ENCODE measurements at regions not wholly inside any gene's neighbourhood (a gene's known extent, or its start where the extent isn't known, plus 50 kb on each side); places are given as distances from the start of the nearest gene placed in this dataset.

GRCh38 chr9:19992556-19992955 is 203.7 kb upstream of the SLC24A2 start:
- TF ChIP-seq CTCF (IDR thresholded peaks at IDR 0.05), result no peak
- TF ChIP-seq EZH2 (IDR thresholded peaks at IDR 0.05; ENCODE audit: borderline replicate concordance, insufficient read depth, low read depth, low read length, poor library complexity, severe bottlenecking), result no peak

Measured in B cell (primary cell).